ENCODE measurements at regions not wholly inside any gene's neighbourhood (a gene's known extent, or its start where the extent isn't known, plus 50 kb on each side); places are given as distances from the start of the nearest gene placed in this dataset.

DNA sequence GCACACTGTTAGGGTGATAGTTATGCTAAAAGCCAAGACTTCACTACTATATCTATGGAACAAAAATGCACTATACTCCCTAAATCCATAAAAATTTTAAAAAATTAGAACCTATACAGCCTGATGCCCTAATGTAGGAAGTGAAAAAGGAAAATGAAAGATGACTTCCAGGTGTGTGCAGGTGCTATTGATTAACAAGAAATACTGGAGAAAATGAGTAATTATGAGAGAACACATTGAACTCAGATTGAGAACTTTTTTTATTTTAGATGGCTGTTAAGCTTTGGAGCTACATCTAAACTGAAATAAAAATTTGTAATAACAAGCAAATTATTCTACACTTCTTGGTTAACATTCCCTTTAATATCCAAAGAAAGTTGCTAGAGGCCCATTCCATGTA is 1015.7 kb downstream of the PCDH9 start:
- no peak overlapping the region for H3K4me3 ChIP-seq (replicated peaks in 1 of 3; ENCODE audit: insufficient read depth in 1 of 3, low read depth in 2 of 3, low read length in 3 of 3)
- in situ Hi-C loops (cut with HindIII; ENCODE audit: extremely low pct_ligation_motif_present, low pct_unique_long_range_greater_than_20kb): no loop called here
- CTCF ChIA-PET (ENCODE audit: low intra/inter-chr PET ratio, low total read pairs): no interaction called here

More for the DNA sequence above, 1015.7 kb downstream of the PCDH9 start:
- no TSS peak for BruUV-seq (replicated peaks)
- H2AFZ ChIP-seq (ENCODE audit: low read length): no peak overlapping the region
- DNase-seq (ENCODE audit: low spot score) (no peak), ATAC-seq (no peak), FAIRE-seq (no peak)
- H3K36me3 ChIP-seq (replicated peaks in 1 of 2; ENCODE audit: control insufficient read depth in 1 of 2, insufficient read depth in 2 of 2, low read length in 2 of 2): no peaks in the 10 kb centered on the region
- no peaks in the 10 kb centered on the region for H3K27me3 ChIP-seq (ENCODE audit: control insufficient read depth in 1 of 2, insufficient read depth in 2 of 2, low read length in 2 of 2)
- TF ChIP-seq ZNF674 (CRISPR knock-in tag; IDR thresholded peaks at IDR 0.05; ENCODE audit: low read depth) (no peak), ZNF713 (CRISPR knock-in tag; IDR thresholded peaks at IDR 0.05) (no peak), XBP1 (CRISPR knock-in tag; IDR thresholded peaks at IDR 0.05) (no peak), ZNF766 (CRISPR knock-in tag; IDR thresholded peaks at IDR 0.05; ENCODE audit: borderline replicate concordance) (no peak), ZHX1 (CRISPR knock-in tag; IDR thresholded peaks at IDR 0.05; ENCODE audit: low read depth) (no peak), CBFB (CRISPR knock-in tag; IDR thresholded peaks at IDR 0.05) (no peak), ZNF451 (CRISPR knock-in tag; IDR thresholded peaks at IDR 0.05) (no peak), ZMAT5 (CRISPR knock-in tag; IDR thresholded peaks at IDR 0.05; ENCODE audit: borderline replicate concordance, low read depth) (no peak), MAFG (CRISPR knock-in tag; IDR thresholded peaks at IDR 0.05) (no peak), ZMYM3 (CRISPR knock-in tag; IDR thresholded peaks at IDR 0.05) (no peak), ZNF543 (CRISPR knock-in tag; IDR thresholded peaks at IDR 0.05) (no peak), SMYD3 (CRISPR knock-in tag; IDR thresholded peaks at IDR 0.05) (no peak), ISX (CRISPR knock-in tag; conservative IDR thresholded peaks at IDR 0.05) (no peak), FLYWCH1 (CRISPR knock-in tag; IDR thresholded peaks at IDR 0.05) (no peak), ZNF749 (CRISPR knock-in tag; IDR thresholded peaks at IDR 0.05; ENCODE audit: borderline replicate concordance) (no peak), ZSCAN25 (CRISPR knock-in tag; IDR thresholded peaks at IDR 0.05) (no peak), ZNF430 (CRISPR knock-in tag; IDR thresholded peaks at IDR 0.05) (no peak)
- TF ChIP-seq, protein P1, sequence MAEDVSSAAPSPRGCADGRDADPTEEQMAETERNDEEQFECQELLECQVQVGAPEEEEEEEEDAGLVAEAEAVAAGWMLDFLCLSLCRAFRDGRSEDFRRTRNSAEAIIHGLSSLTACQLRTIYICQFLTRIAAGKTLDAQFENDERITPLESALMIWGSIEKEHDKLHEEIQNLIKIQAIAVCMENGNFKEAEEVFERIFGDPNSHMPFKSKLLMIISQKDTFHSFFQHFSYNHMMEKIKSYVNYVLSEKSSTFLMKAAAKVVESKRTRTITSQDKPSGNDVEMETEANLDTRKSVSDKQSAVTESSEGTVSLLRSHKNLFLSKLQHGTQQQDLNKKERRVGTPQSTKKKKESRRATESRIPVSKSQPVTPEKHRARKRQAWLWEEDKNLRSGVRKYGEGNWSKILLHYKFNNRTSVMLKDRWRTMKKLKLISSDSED (CRISPR knock-in tag; IDR thresholded peaks at IDR 0.05): no peak
- TF ChIP-seq, protein P2, sequence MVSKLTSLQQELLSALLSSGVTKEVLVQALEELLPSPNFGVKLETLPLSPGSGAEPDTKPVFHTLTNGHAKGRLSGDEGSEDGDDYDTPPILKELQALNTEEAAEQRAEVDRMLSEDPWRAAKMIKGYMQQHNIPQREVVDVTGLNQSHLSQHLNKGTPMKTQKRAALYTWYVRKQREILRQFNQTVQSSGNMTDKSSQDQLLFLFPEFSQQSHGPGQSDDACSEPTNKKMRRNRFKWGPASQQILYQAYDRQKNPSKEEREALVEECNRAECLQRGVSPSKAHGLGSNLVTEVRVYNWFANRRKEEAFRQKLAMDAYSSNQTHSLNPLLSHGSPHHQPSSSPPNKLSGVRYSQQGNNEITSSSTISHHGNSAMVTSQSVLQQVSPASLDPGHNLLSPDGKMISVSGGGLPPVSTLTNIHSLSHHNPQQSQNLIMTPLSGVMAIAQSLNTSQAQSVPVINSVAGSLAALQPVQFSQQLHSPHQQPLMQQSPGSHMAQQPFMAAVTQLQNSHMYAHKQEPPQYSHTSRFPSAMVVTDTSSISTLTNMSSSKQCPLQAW (CRISPR knock-in tag; IDR thresholded peaks at IDR 0.05): no peak
- H3K9ac ChIP-seq (ENCODE audit: insufficient read depth, low read depth, low read length): no peak overlapping the region
- H3K4me2 ChIP-seq (ENCODE audit: low read depth, low read length): no peak overlapping the region
- intact Hi-C loops (cut with micrococcal nuclease; ENCODE audit: unreplicated experiment): no loop called here
- H4K20me1 ChIP-seq (ENCODE audit: insufficient read depth, low read length): no peaks in the 10 kb centered on the region
- no peak overlapping the region for H3K27ac ChIP-seq (ENCODE audit: extremely low read length, insufficient read depth, low read length)
- H3K79me2 ChIP-seq (ENCODE audit: insufficient read depth, low read length): no peaks in the 10 kb centered on the region
- H3K9me3 ChIP-seq (ENCODE audit: low read length): peaks cover 31% of the 10 kb centered on the region
- POLR2A ChIA-PET: no interaction called here
- no peaks in the 10 kb centered on the region for H3K4me1 ChIP-seq (ENCODE audit: insufficient read depth, low read length)
